AG08395 (cell line): ENCODE measurements at regions not wholly inside any gene's neighbourhood (a gene's known extent, or its start where the extent isn't known, plus 50 kb on each side); places are given as distances from the start of the nearest gene placed in this dataset.
A peak's percentile ranks its signal among the peaks of the same experiment; 100 is the strongest.
"Not testable (repeated sequence)": the region's sequence is repeated elsewhere in the genome, so short reads cannot be mapped to it uniquely, and the experiment has no call there.

Experiments
- DNase-seq: peaks from one replicate; pipeline ENCODE4 v3.0.0; 2012; ENCODE audit warnings: mixed read lengths, low spot score

GRCh38 chr4:138435733-138436132, 193.6 kb upstream of the SLC7A11 start:
- not testable (repeated sequence) for DNase-seq

DNA sequence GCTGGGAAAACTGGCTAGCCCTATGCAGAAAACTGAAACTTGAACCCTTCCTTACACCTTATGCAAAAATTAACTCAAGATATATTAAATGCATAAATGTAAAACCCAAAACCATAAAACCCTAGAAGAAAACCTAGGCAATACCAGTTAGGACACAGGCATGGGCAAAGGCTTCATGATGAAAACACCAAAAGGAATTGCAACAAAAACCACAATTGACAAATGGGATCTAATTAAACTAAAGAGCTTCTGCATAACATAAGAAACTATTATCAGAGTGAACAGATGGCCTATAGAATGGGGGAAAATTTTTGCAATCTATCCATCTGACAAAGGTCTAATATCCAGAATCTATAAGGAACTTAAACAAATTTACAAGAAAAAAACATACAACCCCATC, 192.9 kb upstream of the SLC7A11 start:
- not testable (repeated sequence) for DNase-seq

DNA sequence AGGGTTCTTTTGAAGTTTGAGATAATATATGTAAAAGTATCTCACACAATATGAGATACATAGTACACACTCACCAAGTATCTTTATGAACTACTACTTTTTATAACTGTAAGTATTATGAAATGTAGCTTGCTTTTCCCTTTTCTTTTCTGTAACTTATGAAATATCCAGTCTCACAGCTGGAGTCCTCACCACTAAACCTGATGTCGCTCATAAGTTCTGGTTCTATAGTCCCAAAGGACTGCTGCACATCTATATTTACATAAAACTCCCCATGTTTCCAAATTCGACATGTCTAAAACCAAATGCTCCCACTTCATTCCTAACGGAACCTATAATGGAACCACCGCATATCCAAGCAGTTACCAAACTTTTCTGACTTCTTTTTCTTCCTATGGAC, 186.5 kb upstream of the SLC7A11 start:
- DNase-seq, result no peak

DNA sequence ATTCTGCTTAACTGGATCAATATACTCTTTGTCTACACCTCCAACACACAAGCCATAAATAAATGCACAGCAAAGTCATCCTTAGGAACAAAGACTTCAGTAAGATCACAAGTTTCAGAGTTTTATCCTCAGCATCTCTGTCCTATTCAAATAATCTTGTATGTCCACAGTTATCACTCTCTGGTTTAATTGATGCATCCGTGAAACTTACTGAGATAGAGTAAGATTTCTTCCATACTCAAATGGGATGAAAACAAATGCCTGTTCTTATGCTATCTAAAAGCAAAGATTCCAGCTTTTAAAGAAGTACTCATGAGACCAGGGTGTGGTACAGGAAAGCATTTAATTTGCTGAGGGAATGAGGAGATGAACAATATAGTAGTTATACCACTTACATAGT, 184.6 kb upstream of the SLC7A11 start:
- DNase-seq, result no peak

DNA sequence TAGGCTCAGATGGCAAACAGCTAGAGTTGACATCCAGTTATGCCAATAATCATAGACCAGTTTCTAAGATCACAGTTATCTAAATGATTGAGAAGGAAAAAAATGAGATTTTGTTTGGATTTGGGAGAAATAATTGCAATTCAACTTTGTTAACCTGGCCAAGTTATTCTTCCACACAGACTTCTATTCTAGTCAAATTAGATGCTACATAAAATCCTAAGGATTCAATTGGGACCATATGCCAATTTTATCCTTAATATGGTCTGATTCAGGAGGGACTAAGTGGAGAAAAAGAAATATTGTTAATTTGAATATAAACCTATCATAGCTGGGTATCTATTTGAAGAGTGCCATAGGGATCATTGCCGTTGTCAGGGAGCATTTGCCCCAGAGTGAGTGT, 178.3 kb upstream of the SLC7A11 start:
- no peak for DNase-seq

DNA sequence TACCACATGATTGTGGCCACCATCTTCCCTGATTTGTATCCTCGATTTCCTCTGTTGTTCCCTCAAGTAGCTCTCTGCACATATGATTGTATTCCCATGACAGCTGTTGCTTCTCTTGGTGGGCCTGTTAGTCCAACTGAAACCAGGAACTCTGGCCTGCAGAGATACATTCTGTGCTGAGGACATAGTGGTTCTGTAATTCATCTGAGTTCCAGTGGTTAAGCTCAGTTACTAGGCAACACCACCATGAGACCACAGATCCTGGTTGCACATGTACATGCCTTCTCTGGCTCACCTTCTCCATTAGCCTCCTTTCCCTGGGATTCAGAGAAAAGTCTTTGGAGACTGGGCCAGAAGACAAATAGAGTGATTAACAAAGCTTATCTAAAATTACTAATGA, 172.1 kb upstream of the SLC7A11 start:
- no peak for DNase-seq

DNA sequence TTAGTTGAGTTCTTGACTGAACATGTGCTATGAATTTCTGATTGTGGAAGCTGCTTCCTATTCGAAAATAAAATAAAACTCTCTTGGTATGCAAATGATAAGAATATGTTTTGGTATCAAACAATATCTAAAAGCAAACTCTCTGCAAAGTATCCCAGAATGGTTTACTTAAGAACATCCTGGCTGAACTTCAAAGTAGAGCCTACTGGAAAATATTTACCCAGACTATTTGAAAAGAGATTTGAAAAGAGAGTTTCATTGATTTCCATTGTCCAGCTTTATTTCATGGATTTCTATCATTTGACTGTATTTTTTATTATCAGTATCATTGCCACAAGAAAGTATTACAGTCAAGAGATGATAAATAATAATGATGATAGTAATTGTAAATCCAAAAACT, 171.1 kb upstream of the SLC7A11 start:
- DNase-seq, result no peak

DNA sequence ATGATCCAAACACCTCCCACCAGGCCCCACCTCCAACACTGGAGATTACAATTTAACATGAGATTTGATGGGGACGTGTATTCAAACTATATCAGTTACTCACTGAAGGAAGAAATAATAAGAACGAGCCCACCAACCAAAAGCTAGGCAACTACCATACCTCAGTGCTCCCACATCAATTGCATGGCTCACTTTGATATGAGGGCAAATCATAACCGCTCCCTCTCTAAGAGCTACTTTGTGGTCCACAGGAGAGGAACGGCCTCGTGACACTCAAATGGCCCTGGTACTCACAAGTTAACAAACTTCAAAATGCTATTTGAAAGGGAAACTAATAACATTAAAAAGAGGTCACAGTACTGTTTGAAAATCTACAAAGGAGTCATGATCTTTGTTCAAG, 170.7 kb upstream of the SLC7A11 start:
- DNase-seq, result no peak

GRCh38 chr4:138410266-138410665, 168.1 kb upstream of the SLC7A11 start:
- DNase-seq, result no peak

- no peak for DNase-seq
Measured at GRCh38 chr4:138409670-138410069, 167.5 kb upstream of the SLC7A11 start.

GRCh38 chr4:138408758-138409157, 166.6 kb upstream of the SLC7A11 start:
- DNase-seq, result no peak

- DNase-seq, result no peak
Measured at GRCh38 chr4:138407329-138407728, 165.2 kb upstream of the SLC7A11 start.

- peak; percentile 7 for DNase-seq
Measured at GRCh38 chr4:138406876-138407275, 164.7 kb upstream of the SLC7A11 start.

- peak; percentile 68 for DNase-seq
Measured at GRCh38 chr4:138405934-138406567, 163.9 kb upstream of the SLC7A11 start.

- no peak for DNase-seq
Measured at GRCh38 chr4:138405466-138405891, 163.3 kb upstream of the SLC7A11 start.

- DNase-seq, result no peak
Measured at GRCh38 chr4:138404801-138405200, 162.7 kb upstream of the SLC7A11 start.

DNA sequence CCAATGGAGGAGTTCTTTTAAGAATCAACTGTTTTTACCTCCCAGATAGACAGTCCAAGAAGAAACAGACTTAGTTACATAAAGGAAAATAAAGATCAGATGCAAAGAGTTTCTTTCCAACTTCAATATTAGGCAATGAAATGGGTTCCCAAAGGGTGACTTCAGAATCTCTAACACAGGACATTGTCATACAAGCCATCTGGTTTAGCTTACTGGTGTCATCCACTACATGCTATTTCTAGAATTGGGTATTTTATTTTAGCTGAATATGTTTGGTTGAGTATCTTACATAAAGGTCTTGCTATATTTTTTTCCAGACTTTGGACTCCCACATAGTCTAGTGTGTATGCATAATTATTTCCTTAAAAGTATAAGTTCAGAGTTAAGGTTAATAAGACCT, 162.1 kb upstream of the SLC7A11 start:
- no peak for DNase-seq

DNA sequence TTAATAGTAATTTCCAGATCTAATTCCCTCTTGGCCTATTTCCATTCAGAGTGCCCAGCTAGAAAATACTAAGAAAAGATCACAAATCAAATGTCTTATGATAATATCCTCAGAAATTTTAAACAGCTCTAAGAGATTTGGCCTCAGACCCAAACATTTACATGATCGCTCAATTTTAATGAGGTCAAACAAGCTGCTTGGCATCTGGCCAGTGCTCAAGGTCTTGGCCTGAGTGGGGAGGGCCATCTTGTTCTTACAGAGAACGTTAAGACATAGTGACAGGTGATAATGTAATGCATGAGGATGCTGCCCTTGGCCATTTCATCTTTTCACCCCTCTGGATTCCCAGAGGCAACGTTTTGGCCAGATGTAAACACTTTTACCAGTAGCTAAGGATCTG, 159.2 kb upstream of the SLC7A11 start:
- DNase-seq, result no peak

DNA sequence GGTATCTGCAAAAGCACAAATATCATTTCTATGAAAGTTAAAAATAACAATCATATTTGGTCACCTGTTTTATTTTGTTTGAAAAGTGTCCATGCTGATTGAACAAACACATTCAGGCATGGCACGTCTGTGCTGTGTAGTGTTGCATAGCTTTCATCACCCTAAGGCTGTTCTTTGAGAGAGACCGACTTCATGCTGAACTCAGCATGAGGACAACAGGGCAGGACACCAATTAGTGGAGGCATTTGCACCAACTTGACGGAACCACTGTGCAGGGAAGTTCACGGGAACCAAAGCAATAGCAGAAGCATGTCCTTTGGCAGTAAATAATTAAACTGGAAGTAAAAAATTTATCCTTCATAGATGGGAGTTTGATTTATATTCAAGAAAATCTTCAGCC, 158.4 kb upstream of the SLC7A11 start:
- DNase-seq, result no peak

DNA sequence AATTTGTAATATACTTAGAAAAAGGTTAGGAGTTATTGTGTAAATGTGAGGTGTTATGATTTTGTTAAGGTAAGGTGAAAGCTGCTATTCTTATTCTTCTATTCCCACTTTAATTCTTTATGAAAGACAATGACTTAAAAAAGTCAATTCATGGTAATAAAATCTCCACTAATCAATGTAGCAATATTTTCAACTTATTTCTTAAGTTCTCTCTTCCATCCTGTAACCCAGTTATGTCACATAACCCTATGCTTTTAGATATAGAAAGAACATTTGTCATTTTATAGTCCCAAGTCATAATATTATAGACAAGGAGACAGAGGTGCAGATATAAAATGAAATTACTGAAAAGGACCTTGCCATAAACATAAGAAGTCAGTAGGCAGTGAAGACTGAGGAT, 157.9 kb upstream of the SLC7A11 start:
- no peak for DNase-seq

GRCh38 chr4:138399081-138399480, 156.9 kb upstream of the SLC7A11 start:
- DNase-seq, result no peak

DNA sequence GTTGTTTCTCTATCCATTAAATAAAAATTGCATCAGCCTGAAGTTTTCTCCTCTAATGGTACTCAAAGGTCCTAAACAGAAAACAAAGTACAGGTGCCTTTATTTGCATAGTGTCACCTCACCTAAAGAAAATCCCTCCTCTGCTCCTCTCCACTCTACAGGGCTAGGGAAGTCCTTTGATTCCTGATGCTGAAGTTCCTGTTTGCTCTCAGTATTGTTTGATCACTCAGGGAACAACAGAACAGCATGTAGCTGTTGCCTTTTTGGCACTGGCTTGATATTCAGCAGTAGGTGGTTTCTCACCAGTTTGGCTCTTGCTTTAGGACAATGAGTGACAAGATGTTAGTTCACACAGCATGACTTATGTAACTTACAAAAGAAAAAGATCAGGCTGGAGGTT, 156.2 kb upstream of the SLC7A11 start:
- no peak for DNase-seq

- no peak for DNase-seq
Measured at GRCh38 chr4:138393886-138394610, 151.9 kb upstream of the SLC7A11 start.

GRCh38 chr4:138392751-138393308, 150.7 kb upstream of the SLC7A11 start:
- no peak for DNase-seq
